Prostate gland (tissue), 2 donors: ENCODE measurements at regions not wholly inside any gene's neighbourhood (a gene's known extent, or its start where the extent isn't known, plus 50 kb on each side); places are given as distances from the start of the nearest gene placed in this dataset.

Experiments
- DNase-seq: peaks from one replicate; pipeline ENCODE4 v3.0.0-alpha.2; 2019; ENCODE audit warnings: low spot score
- H3K27ac ChIP-seq, 2 donors: fragments of 200-600 bp; sonication (generic); 2 replicates each; pipeline ENCODE4 v1.5.1; 2017 to 2019
- H3K27me3 ChIP-seq: fragments of 200-600 bp; sonication (generic); replicated peaks from 2 replicates; pipeline ENCODE4 v1.5.1; 2019; ENCODE audit not compliant: insufficient read depth
- H3K36me3 ChIP-seq, 2 donors: fragments of 200-600 bp; sonication (generic); 1 replicate in 1 of 2; 2 replicates in 1 of 2; pipeline versions ENCODE4 v1.5.1 to v1.8.1; 2017 to 2019
- H3K4me1 ChIP-seq: fragments of 200-600 bp; sonication (generic); replicated peaks from 2 replicates; pipeline ENCODE4 v1.5.1; 2019
- H3K4me3 ChIP-seq, 2 donors: fragments of 200-600 bp; sonication (generic); 2 replicates each; pipeline ENCODE4 v1.5.1; 2017 to 2019
- H3K9me3 ChIP-seq: fragments of 200-600 bp; sonication (generic); 2 replicates; pipeline ENCODE4 v1.5.1; 2017
- POLR2A ChIP-seq: fragments of 450-650 bp; IDR thresholded peaks from one replicate; pipeline ENCODE4 v1.6.1; 2016; ENCODE audit warnings: antibody characterized with exemption, mild to moderate bottlenecking
- POLR2AphosphoS5 ChIP-seq: sonication (generic); formaldehyde crosslinking; IDR thresholded peaks from one replicate; pipeline ENCODE4 v1.6.1; 2017; ENCODE audit warnings: antibody characterized with exemption
- WGBS: methylation state at CpG from one replicate; pipeline ENCODE4 v1.1.5; 2018; 5-methylcytosine and 5-hydroxymethylcytosine counted together
- intact Hi-C: fragments of 100-400 bp; cut with DNase I; formaldehyde crosslinking; loops from one replicate; pipeline ENCODE4 v1.14.2; 2022
- TF ChIP-seq, protein P1 (sequence below), 4 experiments: fragments of 200-600 bp in 2 of 4; fragments of 450-650 bp in 2 of 4; sonication (generic) in 2 of 4; IDR thresholded peaks; 1 replicate in 3 of 4; 2 replicates in 1 of 4; pipeline ENCODE4 v1.5.1; 2016 to 2019; ENCODE audit warnings: antibody characterized with exemption in 4 of 4, mild to moderate bottlenecking in 2 of 4, moderate library complexity in 2 of 4

DNA sequence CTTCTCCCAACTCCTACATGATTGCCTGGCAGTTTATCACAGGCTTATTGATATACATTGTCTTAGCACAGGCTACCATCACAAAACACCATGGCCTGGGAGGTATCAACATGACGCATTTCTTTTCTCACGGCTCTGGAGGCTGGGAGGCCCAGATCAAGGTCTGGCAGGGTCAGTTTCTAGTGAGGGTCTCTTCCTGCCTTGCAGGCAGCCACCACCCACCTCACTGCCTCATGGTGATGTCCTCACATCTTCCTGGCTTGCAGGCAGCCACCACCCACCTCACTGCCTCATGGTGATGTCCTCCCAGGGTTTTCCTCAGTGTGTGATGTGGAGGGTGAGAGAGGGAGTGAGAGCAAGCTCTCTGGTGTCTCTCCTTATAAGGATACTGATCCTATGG lies 599.3 kb upstream of the MKI67 start:
- TF ChIP-seq, protein P1, sequence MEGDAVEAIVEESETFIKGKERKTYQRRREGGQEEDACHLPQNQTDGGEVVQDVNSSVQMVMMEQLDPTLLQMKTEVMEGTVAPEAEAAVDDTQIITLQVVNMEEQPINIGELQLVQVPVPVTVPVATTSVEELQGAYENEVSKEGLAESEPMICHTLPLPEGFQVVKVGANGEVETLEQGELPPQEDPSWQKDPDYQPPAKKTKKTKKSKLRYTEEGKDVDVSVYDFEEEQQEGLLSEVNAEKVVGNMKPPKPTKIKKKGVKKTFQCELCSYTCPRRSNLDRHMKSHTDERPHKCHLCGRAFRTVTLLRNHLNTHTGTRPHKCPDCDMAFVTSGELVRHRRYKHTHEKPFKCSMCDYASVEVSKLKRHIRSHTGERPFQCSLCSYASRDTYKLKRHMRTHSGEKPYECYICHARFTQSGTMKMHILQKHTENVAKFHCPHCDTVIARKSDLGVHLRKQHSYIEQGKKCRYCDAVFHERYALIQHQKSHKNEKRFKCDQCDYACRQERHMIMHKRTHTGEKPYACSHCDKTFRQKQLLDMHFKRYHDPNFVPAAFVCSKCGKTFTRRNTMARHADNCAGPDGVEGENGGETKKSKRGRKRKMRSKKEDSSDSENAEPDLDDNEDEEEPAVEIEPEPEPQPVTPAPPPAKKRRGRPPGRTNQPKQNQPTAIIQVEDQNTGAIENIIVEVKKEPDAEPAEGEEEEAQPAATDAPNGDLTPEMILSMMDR (IDR thresholded peaks at IDR 0.05), result no peak
- TF ChIP-seq POLR2A (no peak), POLR2AphosphoS5 (no peak)
- H3K9me3 ChIP-seq, result no peaks in the 10 kb centered on the region
- no peaks in the 10 kb centered on the region for H3K4me1 ChIP-seq
- no peaks in the 10 kb centered on the region for H3K36me3 ChIP-seq
- no peak overlapping the region for H3K27ac ChIP-seq
- no peak overlapping the region for H3K4me3 ChIP-seq
- no peak for DNase-seq
- 88% methylated on average over 2 of the region's 2 CpGs for WGBS
- intact Hi-C loops, result no loop called here
- H3K27me3 ChIP-seq, result no peaks in the 10 kb centered on the region

DNA sequence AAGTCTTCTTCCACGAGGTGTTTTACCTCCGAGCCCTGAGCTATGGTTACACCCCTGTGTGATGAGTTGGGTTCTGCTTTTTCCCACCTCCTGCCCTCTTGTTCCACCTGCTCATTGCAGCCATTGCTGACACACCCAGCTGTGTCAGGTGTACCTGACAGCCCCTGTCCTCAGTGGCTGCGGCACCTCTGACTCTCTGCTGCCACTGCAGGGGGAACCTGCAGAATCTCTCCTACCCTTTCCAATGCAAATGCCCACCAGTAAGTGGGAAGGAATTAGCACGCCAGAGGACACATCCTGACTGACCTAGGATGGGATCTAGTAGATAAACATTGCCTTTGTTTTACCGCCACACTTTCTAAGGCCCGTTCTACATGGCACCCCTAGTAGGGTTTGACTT lies 600.9 kb upstream of the MKI67 start:
- no peaks in the 10 kb centered on the region for H3K9me3 ChIP-seq
- TF ChIP-seq, protein P1 (IDR thresholded peaks at IDR 0.05), result no peak
- TF ChIP-seq POLR2AphosphoS5 (no peak), POLR2A (no peak)
- H3K4me3 ChIP-seq, result no peak overlapping the region
- H3K36me3 ChIP-seq, result no peaks in the 10 kb centered on the region
- H3K27ac ChIP-seq, result no peak overlapping the region
- no peaks in the 10 kb centered on the region for H3K27me3 ChIP-seq
- no peak for DNase-seq
- WGBS, result 80% methylated on average over 6 of the region's 6 CpGs
- no peaks in the 10 kb centered on the region for H3K4me1 ChIP-seq
- intact Hi-C loops, result no loop called here

DNA sequence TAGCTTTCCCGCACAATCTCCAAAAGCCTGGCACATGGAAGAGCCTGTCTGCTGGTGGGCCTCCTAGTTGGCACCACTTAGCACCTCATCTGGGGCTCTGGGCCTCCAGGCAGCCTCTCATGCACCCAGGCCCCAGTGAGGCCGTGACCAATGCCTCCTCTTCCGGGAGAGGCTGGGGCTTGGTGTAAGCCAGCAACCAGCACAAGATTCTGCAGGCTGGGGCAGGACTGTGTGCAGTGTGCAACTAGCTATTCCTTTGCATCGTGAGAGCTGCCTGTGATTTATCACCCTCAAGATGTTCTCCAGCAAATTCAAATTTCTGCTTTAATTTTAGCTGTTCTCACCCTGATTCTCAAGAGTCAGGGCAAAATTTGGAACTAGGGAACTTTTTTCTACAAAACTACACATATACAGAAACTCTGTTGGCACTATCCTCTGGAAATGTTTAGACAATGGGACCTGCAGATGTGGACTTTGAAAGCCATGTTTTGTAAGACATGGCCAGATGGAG lies 603.7 kb upstream of the MKI67 start:
- Histone ChIP-seq H3K9me3 (no peaks in the 10 kb centered on the region), H3K27me3 (no peaks in the 10 kb centered on the region), H3K4me3 (no peak overlapping the region), H3K27ac (no peak overlapping the region), H3K36me3 (no peaks in the 10 kb centered on the region), H3K4me1 (no peaks in the 10 kb centered on the region)
- 65% methylated on average over 4 of the region's 4 CpGs for WGBS
- no peak for TF ChIP-seq POLR2AphosphoS5
- TF ChIP-seq, protein P1 (IDR thresholded peaks at IDR 0.05), result no peak
- no peak for TF ChIP-seq POLR2A
- no peak for DNase-seq
- intact Hi-C loops, result no loop called here

DNA sequence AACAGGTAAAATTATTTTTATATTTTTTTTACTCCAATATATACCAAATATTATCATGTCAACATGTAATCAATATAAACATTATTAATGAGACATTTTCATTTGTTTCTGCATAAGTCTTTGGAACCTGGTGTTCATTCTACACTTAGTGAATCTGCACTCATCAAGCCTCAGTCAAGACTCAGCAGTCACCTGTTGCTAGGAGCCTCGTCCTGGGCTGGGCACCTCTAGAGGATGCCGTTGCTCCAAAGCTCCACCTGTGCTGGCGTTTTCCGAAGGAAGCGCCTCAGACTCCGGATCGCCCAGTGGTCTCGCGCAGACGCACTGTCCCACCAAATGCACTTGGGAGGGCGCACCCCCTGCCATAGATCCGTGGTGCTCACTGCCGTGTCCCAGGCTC lies 604.7 kb upstream of the MKI67 start:
- Histone ChIP-seq H3K9me3 (no peaks in the 10 kb centered on the region), H3K27ac (no peak overlapping the region), H3K27me3 (no peaks in the 10 kb centered on the region), H3K4me3 (no peak overlapping the region), H3K36me3 (no peaks in the 10 kb centered on the region), H3K4me1 (no peaks in the 10 kb centered on the region)
- DNase-seq, result no peak
- no peak for TF ChIP-seq POLR2AphosphoS5
- no peak for TF ChIP-seq POLR2A
- TF ChIP-seq, protein P1 (IDR thresholded peaks at IDR 0.05), result no peak
- 87% methylated on average over 13 of the region's 13 CpGs for WGBS
- intact Hi-C loops, result no loop called here

DNA sequence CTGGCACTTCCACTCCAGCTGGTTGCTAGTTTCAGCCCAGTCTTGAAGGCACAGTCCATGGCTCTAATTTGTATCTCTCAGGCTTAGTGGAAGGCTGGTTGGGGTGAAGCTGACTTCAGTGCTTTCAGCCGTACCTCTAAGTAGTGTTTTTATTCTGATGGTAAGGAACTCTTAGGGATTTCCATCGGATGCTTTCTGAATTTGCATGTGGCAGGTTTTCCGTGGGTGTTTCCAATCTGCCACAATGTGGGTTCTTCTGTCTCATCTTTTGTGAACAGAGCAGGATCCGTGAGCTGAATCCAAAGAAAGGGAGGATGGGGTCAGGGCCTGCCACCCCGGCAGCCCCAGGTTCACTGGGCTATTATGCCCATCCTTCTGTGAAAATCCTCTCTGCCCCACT lies 607.9 kb upstream of the MKI67 start:
- H3K9me3 ChIP-seq, result no peaks in the 10 kb centered on the region
- H3K4me1 ChIP-seq, result no peaks in the 10 kb centered on the region
- intact Hi-C loops, result no loop called here
- 95% methylated on average over 5 of the region's 5 CpGs for WGBS
- H3K27me3 ChIP-seq, result no peaks in the 10 kb centered on the region
- no peak overlapping the region for H3K27ac ChIP-seq
- TF ChIP-seq, protein P1 (IDR thresholded peaks at IDR 0.05), result no peak
- no peak for TF ChIP-seq POLR2A
- TF ChIP-seq POLR2AphosphoS5, result no peak
- H3K4me3 ChIP-seq, result no peak overlapping the region
- no peaks in the 10 kb centered on the region for H3K36me3 ChIP-seq
- no peak for DNase-seq
